ENCODE measurements at regions not wholly inside any gene's neighbourhood (a gene's known extent, or its start where the extent isn't known, plus 50 kb on each side); places are given as distances from the start of the nearest gene placed in this dataset.
"Not testable (repeated sequence)": the region's sequence is repeated elsewhere in the genome, so short reads cannot be mapped to it uniquely, and the experiment has no call there.

- DNase-seq (ENCODE audit: low read depth in 3 of 3) = no peak
Measured at GRCh38 chr6:149237464-149237863, 80.0 kb upstream of the TAB2 start.

- no peak for DNase-seq (ENCODE audit: low read depth in 3 of 3)
Measured at GRCh38 chr6:149239573-149240209, 77.8 kb upstream of the TAB2 start.

GRCh38 chr6:149242883-149243282, 74.6 kb upstream of the TAB2 start:
- DNase-seq (ENCODE audit: low read depth in 3 of 3) = no peak

DNA sequence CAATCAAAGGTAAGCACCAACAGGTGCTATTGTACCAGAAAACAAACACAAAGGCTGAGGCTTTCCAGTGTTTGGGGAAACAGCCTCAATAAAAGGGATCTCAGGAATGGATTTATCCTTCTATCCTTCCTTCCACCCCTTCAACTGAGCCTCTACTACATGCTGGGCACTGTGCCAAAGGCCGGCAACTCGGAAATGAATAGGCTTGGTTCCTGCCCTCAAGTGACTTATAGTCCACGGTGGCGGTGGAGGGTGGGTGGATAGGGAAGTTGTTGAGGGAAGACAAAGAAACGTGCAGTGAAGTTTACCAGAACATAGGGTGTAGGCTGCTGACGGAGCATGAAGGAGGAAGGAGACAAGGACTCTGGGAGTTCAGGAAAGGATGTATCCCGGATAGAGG, 73.4 kb upstream of the TAB2 start:
- no peak for DNase-seq (ENCODE audit: low read depth in 3 of 3)

DNA sequence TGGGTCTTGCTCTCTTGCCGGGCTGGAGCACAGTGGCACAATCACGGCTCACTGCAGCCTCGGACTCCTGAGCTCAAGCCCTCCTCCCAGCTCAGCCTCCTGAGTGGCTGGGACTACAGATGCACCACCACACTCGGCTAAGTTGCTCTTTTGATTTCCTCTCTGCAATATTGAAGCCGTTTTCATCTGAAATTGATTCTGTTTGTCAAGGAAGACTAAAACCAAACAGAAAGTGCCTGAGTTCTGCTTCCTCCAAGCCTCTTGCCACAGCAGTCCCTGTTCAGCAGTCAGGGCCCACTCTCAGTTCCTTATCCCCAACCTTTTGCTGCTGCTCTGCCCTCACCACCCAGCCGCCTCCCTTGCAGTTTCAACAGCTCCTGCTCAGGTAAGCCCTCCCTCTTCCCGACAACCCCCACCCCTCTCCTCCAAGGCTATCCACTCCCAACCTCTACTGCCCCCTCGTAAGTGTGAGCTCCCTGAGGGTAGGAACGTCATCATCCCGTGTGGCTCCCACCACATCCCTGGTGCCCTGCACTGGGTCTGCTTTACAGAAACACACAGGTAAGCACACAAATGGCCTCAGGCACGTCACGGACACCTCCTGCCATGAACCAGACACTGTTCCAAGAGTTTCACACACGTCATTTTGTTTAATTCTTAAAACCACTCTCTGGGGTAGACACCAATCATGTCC, 70.7 kb upstream of the TAB2 start:
- no peak for DNase-seq (ENCODE audit: low read depth in 3 of 3)

GRCh38 chr6:149247385-149247763, 70.1 kb upstream of the TAB2 start:
- no peak for DNase-seq (ENCODE audit: low read depth in 3 of 3)

DNA sequence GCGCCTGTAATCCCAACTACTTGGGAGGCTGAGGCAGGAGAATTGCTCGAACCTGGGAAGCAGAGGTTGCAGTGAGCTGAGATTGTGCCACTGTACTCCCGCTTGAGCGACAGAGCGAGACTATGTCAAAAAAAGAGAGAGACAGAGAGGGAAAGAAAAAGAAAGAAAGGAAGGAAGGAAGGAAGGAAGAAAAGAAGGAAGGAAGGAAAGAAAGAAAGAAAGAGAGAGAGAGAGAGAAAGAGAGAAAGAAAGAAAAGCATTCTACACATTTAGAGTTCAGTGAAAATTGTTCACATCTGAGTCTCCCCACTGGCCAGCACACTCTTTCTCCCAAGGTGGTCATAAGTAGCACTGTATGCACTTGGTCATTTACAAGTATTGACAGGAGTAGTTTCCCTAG, 69.2 kb upstream of the TAB2 start:
- not testable (repeated sequence) for DNase-seq (ENCODE audit: low read depth in 3 of 3)

- DNase-seq (ENCODE audit: low read depth in 3 of 3) = no peak
Measured at GRCh38 chr6:149248693-149249369, 68.7 kb upstream of the TAB2 start.

- no peak for DNase-seq (ENCODE audit: low read depth in 3 of 3)
Measured at GRCh38 chr6:149249370-149250357, 67.8 kb upstream of the TAB2 start.

DNA sequence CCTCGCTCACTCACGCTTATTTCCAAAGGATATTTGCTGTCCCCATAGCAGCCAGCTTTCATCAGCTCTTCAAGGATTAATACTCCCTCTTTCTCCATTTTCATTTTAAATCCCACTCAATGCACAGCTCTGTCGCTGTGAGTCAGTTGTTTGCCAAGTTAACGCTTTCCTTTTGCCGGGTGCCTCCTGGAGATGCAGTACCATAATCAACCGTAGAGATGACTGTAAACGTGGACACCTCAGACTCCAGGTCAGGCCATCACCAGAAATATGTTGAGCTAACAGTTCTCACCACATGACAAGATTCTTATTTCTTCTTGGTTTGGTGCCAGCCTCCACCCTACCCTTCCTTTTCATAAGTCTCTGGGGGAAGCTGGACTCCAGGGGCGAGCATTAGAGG, 66.6 kb upstream of the TAB2 start:
- DNase-seq (ENCODE audit: low read depth in 3 of 3) = no peak

DNA sequence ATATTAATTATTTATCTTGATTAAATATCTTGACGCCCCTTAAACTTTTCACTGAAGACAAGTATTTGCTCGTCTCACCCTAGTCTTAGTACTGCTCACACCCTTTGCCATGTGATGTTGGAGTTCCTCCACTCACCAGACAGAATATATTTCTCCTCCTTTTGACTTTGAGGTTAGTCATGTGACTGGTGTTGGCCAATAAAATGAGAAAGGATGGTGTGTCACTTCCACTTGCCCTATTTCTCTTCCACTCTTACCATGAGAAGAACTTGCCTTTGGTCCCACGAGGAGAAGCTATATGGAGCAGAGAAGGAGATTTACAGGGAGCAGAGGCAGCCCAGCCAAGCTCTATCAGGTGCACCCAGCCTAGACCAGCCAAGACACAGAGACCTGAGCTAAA, 64.9 kb upstream of the TAB2 start:
- no peak for DNase-seq (ENCODE audit: low read depth in 3 of 3)

GRCh38 chr6:149254253-149254652, 63.3 kb upstream of the TAB2 start:
- no peak for DNase-seq (ENCODE audit: low read depth in 3 of 3)

DNA sequence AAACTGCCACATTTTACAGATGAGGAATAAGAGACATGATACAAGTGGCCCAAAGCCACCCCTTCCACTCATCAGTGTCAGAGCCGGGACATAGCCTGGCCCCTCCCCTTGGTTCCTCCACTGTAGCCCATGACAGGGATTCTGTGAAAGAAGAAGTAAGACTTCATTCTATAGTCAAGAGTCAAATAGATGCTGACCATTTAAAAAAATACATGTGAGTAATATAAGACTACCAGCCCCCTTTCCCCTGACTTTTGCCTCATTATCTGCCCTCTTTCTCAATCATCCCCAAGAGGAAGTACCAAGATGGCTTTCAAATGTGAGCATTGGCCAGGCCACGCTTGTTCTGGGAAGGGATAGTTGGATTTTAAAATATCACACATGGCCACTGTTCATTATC, 57.8 kb upstream of the TAB2 start:
- DNase-seq (ENCODE audit: low read depth in 3 of 3) = no peak

GRCh38 chr6:149260214-149260874, 57.2 kb upstream of the TAB2 start:
- no peak for DNase-seq (ENCODE audit: low read depth in 3 of 3)

GRCh38 chr6:149261364-149262040, 56.0 kb upstream of the TAB2 start:
- no peak for DNase-seq (ENCODE audit: low read depth in 3 of 3)

GRCh38 chr6:149263321-149263720, 54.2 kb upstream of the TAB2 start:
- DNase-seq (ENCODE audit: low read depth in 3 of 3) = no peak

- DNase-seq (ENCODE audit: low read depth in 3 of 3) = peak in 2 of 3 experiments; percentile 9 to 33
Measured at GRCh38 chr6:149264629-149265028, 52.9 kb upstream of the TAB2 start.

DNA sequence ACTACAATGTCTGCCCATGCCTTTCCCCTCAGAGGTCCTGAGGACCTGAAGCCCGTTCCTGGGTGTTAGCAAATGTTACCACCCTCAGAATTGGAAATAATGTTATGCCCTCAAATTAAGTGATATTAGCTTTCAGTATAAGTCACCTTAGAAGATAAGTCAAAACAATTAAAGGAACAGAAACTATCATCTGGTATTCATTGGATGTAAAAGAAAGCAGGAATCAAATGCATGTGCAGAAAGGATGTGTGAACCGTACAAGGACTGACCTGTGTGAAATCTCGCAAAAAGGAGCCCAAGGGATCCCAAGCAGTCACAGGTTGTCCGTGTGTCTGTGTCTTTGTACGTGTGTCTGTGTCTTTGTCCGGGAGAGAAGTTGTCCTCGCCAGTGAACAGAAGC, 51.6 kb upstream of the TAB2 start:
- DNase-seq (ENCODE audit: low read depth in 3 of 3) = no peak

DNA sequence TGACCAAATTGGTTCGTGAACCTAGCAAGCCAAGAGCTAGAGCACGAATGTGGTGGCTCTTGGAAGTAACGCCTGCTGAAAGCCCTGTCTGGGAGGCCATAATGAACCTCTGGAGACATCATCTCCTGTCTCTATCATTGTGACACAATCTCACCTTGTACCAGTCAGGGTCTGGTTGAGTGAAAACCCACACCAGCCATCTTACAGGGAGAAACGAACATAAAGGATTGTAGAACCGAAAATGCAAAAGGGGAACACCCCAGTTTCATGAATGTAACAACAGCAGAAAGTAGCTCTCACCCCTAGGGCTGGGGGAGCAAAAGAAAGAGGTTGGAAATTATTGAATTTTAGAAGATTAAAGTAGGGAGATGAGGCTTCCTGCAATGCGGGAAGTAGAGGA, 50.9 kb upstream of the TAB2 start:
- no peak for DNase-seq (ENCODE audit: low read depth in 3 of 3)

- DNase-seq (ENCODE audit: low read depth in 3 of 3) = no peak
Measured at GRCh38 chr6:149267072-149267471, 50.4 kb upstream of the TAB2 start.

DNA sequence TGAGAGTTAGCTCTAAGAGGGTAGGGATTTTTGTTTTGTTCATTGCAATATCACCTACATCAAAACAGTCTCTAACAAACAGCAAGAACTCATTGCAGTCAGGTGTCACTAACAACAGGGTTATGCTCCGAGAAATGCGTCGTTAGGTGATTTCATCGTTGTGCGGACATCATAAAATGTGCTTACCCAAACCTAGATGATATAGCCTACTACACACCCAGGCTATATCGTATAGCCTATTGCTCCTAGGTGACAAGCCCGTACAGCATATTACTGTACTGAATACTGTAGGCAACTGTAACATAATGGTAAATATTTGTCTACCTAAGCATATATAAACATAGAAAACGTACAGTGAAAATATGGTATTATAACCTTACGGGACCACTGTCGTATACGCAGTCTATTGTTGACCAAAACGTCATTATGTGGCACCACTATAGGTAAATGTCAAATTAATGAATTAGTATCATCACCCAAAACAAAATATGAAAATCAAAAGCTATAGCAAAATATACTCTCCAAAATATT, 49.9 kb upstream of the TAB2 start:
- no peak for DNase-seq (ENCODE audit: low read depth in 3 of 3)

All from stimulated activated CD4-positive, alpha-beta T cell treated with anti-CD3 and anti-CD28 coated beads, TNF-alpha, amount 100 ng/mL, for 4 hours (primary cell).